Naive B cell (primary cell): ENCODE measurements at regions not wholly inside any gene's neighbourhood (a gene's known extent, or its start where the extent isn't known, plus 50 kb on each side); places are given as distances from the start of the nearest gene placed in this dataset.
"Not testable (repeated sequence)": the region's sequence is repeated elsewhere in the genome, so short reads cannot be mapped to it uniquely, and the experiment has no call there.

Experiments
- ATAC-seq, 2 donors: fragments of 150-1000 bp; cut with Tn5 transposase; 2 replicates each; pipeline ENCODE4 v1.10.0; 2021; ENCODE audit warnings: low read depth in 2 of 2, mild to moderate bottlenecking in 2 of 2, moderate library complexity in 2 of 2
- DNase-seq: peaks from one replicate; pipeline ENCODE4 v3.0.0; 2022
- H3K27ac Mint-ChIP-seq, 6 donors: one replicate each; pipeline ENCODE4 v1.8.0; 2020 to 2022; ENCODE audit warnings: mild to moderate bottlenecking in 6 of 6, mixed read lengths in 6 of 6, moderate library complexity in 5 of 6, inconsistent platforms in 2 of 6
- H3K27me3 Mint-ChIP-seq, 3 donors: one replicate each; pipeline ENCODE4 v1.8.0; 2021 to 2022; ENCODE audit warnings: mixed read lengths in 3 of 3, mild to moderate bottlenecking in 1 of 3
- H3K36me3 Mint-ChIP-seq, 2 donors: one replicate each; pipeline ENCODE4 v1.8.0; 2020 to 2022; ENCODE audit warnings: mixed read lengths in 2 of 2, inconsistent platforms in 1 of 2, mild to moderate bottlenecking in 1 of 2
- H3K4me1 Mint-ChIP-seq, 3 donors: one replicate each; pipeline ENCODE4 v1.8.0; 2020 to 2022; ENCODE audit warnings: mixed read lengths in 3 of 3, inconsistent platforms in 1 of 3, mild to moderate bottlenecking in 1 of 3, moderate library complexity in 1 of 3
- H3K4me3 Mint-ChIP-seq, 8 donors: one replicate each; pipeline ENCODE4 v1.8.0; 2020 to 2022; ENCODE audit warnings: mild to moderate bottlenecking in 8 of 8, mixed read lengths in 8 of 8, moderate library complexity in 8 of 8, inconsistent platforms in 2 of 8
- H3K9me3 Mint-ChIP-seq, 7 donors: one replicate each; pipeline ENCODE4 v1.8.0; 2020 to 2022; ENCODE audit warnings: mixed read lengths in 7 of 7, mild to moderate bottlenecking in 5 of 7, inconsistent platforms in 2 of 7, moderate library complexity in 1 of 7

GRCh38 chr1:83251687-83252086 lies 747.2 kb downstream of the TTLL7 start:
- not testable (repeated sequence) for ATAC-seq, H3K27ac Mint-ChIP-seq, H3K4me3 Mint-ChIP-seq, H3K4me1 Mint-ChIP-seq, H3K27me3 Mint-ChIP-seq, DNase-seq
- Mint-ChIP-seq H3K36me3 (peaks cover 7 to 11% of the 10 kb centered on the region in 2 donors), H3K9me3 (peaks cover 8 to 30% (median 16%) of the 10 kb centered on the region in 7 donors)

GRCh38 chr1:83246780-83247179 lies 752.2 kb downstream of the TTLL7 start:
- not testable (repeated sequence) for H3K27me3 Mint-ChIP-seq, H3K27ac Mint-ChIP-seq, H3K4me1 Mint-ChIP-seq, ATAC-seq, H3K4me3 Mint-ChIP-seq, DNase-seq, H3K36me3 Mint-ChIP-seq
- peaks cover 5 to 18% (median 15%) of the 10 kb centered on the region in 7 donors for H3K9me3 Mint-ChIP-seq

GRCh38 chr1:83244832-83245231 lies 754.1 kb downstream of the TTLL7 start:
- not testable (repeated sequence) for H3K4me3 Mint-ChIP-seq, H3K36me3 Mint-ChIP-seq, H3K27me3 Mint-ChIP-seq, H3K4me1 Mint-ChIP-seq, H3K27ac Mint-ChIP-seq, H3K9me3 Mint-ChIP-seq, ATAC-seq, DNase-seq

GRCh38 chr1:83239568-83239967 lies 759.4 kb downstream of the TTLL7 start:
- not testable (repeated sequence) for ATAC-seq, H3K36me3 Mint-ChIP-seq, DNase-seq, H3K9me3 Mint-ChIP-seq, H3K4me3 Mint-ChIP-seq, H3K4me1 Mint-ChIP-seq, H3K27ac Mint-ChIP-seq, H3K27me3 Mint-ChIP-seq

- not testable (repeated sequence) for H3K27me3 Mint-ChIP-seq, H3K36me3 Mint-ChIP-seq, ATAC-seq, DNase-seq, H3K4me1 Mint-ChIP-seq, H3K4me3 Mint-ChIP-seq, H3K9me3 Mint-ChIP-seq, H3K27ac Mint-ChIP-seq
Observed at GRCh38 chr1:83238654-83239053, 760.3 kb downstream of the TTLL7 start.

GRCh38 chr1:83219788-83220187 lies 779.1 kb downstream of the TTLL7 start:
- peak overlapping the region in 1 of 8 donors; percentile 14 for H3K4me3 Mint-ChIP-seq
- not testable (repeated sequence) for H3K9me3 Mint-ChIP-seq, ATAC-seq, H3K36me3 Mint-ChIP-seq, DNase-seq, H3K27ac Mint-ChIP-seq, H3K27me3 Mint-ChIP-seq
- peaks cover 0 to 10% (median 3%) of the 10 kb centered on the region in 3 donors for H3K4me1 Mint-ChIP-seq

GRCh38 chr1:83218036-83218716 lies 780.8 kb downstream of the TTLL7 start:
- H3K27ac Mint-ChIP-seq, DNase-seq, ATAC-seq, H3K27me3 Mint-ChIP-seq, H3K36me3 Mint-ChIP-seq, H3K4me3 Mint-ChIP-seq: not testable (repeated sequence)
- H3K9me3 Mint-ChIP-seq = peaks cover 0 to 13% (median 4%) of the 10 kb centered on the region in 7 donors
- H3K4me1 Mint-ChIP-seq = peaks cover 0 to 11% (median 3%) of the 10 kb centered on the region in 3 donors

- H3K27ac Mint-ChIP-seq = not testable (repeated sequence)
Observed at GRCh38 chr1:83214317-83214716, 784.6 kb downstream of the TTLL7 start.

GRCh38 chr1:83213648-83214047 lies 785.3 kb downstream of the TTLL7 start:
- not testable (repeated sequence) for H3K4me3 Mint-ChIP-seq, H3K27me3 Mint-ChIP-seq, DNase-seq, H3K9me3 Mint-ChIP-seq, H3K36me3 Mint-ChIP-seq, H3K27ac Mint-ChIP-seq, ATAC-seq
- peaks cover 0 to 13% (median 0%) of the 10 kb centered on the region in 3 donors for H3K4me1 Mint-ChIP-seq

More at GRCh38 chr1:83214317-83214716, 784.6 kb downstream of the TTLL7 start:
- H3K4me1 Mint-ChIP-seq = peaks cover 0 to 13% (median 0%) of the 10 kb centered on the region in 3 donors
- H3K27me3 Mint-ChIP-seq, H3K9me3 Mint-ChIP-seq, ATAC-seq, H3K36me3 Mint-ChIP-seq, H3K4me3 Mint-ChIP-seq, DNase-seq: not testable (repeated sequence)

GRCh38 chr1:83212033-83212432 lies 786.9 kb downstream of the TTLL7 start:
- H3K27me3 Mint-ChIP-seq, H3K27ac Mint-ChIP-seq, H3K9me3 Mint-ChIP-seq, H3K36me3 Mint-ChIP-seq, H3K4me3 Mint-ChIP-seq, H3K4me1 Mint-ChIP-seq, DNase-seq: not testable (repeated sequence)
- peak in 1 of 2 donors; percentile 35 for ATAC-seq

GRCh38 chr1:83208540-83208939 lies 790.4 kb downstream of the TTLL7 start:
- not testable (repeated sequence) for H3K9me3 Mint-ChIP-seq, ATAC-seq, H3K27me3 Mint-ChIP-seq, H3K4me3 Mint-ChIP-seq, H3K4me1 Mint-ChIP-seq, H3K36me3 Mint-ChIP-seq, DNase-seq
- H3K27ac Mint-ChIP-seq = peak overlapping the region in 1 of 6 donors; percentile 44

GRCh38 chr1:83194610-83195009 lies 804.3 kb downstream of the TTLL7 start:
- not testable (repeated sequence) for ATAC-seq, H3K9me3 Mint-ChIP-seq, H3K36me3 Mint-ChIP-seq, H3K27me3 Mint-ChIP-seq, H3K4me3 Mint-ChIP-seq, DNase-seq, H3K27ac Mint-ChIP-seq, H3K4me1 Mint-ChIP-seq

- not testable (repeated sequence) for H3K27ac Mint-ChIP-seq, H3K36me3 Mint-ChIP-seq, H3K27me3 Mint-ChIP-seq, ATAC-seq, H3K9me3 Mint-ChIP-seq, DNase-seq, H3K4me1 Mint-ChIP-seq
- H3K4me3 Mint-ChIP-seq = peak overlapping the region in 1 of 8 donors; percentile 1
Observed at GRCh38 chr1:83182033-83182728, 816.8 kb downstream of the TTLL7 start.

GRCh38 chr1:83180621-83181020 lies 818.3 kb downstream of the TTLL7 start:
- H3K36me3 Mint-ChIP-seq, H3K4me3 Mint-ChIP-seq, H3K27me3 Mint-ChIP-seq, DNase-seq, ATAC-seq, H3K9me3 Mint-ChIP-seq, H3K27ac Mint-ChIP-seq, H3K4me1 Mint-ChIP-seq: not testable (repeated sequence)
